DMS 273 treated with DMSO at 0.1 percent for 48 hours (cell line): ENCODE measurements at regions not wholly inside any gene's neighbourhood (a gene's known extent, or its start where the extent isn't known, plus 50 kb on each side); places are given as distances from the start of the nearest gene placed in this dataset.
"Not testable (repeated sequence)": the region's sequence is repeated elsewhere in the genome, so short reads cannot be mapped to it uniquely, and the experiment has no call there.

ENCODE experiments used
- DNase-seq: peaks from one replicate; lab custom pipeline; 2025; lab: John Stamatoyannopoulos, UW

DNA sequence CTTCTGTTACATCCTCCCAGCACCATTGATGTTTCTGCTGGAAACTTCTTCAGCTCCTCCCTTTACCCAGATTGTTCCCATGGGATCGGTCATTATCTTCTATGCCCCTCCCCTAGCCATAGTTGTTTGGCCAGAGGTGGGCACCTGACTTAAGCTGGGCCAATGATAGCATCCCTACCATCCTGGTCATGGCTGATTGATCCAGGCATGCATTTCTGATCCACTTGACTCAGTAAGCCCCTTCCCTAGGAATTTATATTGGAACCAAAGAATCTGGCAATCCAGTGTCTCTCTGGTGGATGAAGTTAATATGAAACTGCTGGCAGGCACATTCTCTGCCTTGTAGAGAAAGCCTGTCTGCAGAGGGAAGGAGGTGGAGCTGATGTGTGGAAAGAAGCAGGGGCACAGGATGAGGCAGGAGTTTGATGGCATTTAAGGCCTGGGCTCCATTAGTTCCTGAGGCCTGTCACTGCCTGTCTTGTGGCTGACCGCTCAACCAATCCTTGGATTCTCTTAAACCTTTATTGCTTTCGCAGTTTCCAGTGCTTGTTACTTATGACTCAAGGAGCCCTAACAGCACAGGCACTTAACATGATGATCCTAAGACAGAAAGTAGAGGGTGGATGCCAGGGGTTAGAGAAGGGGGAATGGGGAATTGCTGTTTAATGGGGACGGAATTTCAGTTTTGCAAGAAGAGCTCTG is 152.4 kb downstream of the ABCC12 start:
- peak; percentile 23 for DNase-seq

DNA sequence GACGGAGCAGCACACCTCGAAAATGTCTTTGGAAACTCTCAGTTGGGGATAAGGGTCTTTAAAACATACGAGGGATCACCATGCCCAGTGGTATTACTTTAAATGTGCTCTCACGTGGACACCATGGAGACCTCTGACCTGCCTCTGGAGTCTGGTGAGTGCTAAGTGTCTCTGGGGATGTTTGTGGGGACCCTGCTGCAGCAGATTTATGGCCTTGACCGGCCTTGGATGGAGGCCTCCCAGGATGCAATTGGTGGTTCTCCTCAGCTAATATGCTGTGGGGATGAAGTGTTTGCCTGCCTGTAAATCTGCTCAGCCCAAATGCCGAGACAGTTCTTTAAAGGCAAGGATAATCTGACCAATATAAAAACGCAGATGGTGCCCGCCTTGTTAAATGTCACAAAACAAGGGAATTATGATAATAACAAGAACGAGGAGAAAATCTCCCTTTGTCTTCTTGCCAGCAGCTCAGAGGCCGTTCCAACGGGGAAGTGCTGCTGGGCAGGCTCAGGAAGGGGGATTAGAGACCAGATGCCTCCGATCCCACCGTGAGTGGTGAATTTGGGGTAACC is 154.4 kb downstream of the ABCC12 start:
- DNase-seq = no peak

DNA sequence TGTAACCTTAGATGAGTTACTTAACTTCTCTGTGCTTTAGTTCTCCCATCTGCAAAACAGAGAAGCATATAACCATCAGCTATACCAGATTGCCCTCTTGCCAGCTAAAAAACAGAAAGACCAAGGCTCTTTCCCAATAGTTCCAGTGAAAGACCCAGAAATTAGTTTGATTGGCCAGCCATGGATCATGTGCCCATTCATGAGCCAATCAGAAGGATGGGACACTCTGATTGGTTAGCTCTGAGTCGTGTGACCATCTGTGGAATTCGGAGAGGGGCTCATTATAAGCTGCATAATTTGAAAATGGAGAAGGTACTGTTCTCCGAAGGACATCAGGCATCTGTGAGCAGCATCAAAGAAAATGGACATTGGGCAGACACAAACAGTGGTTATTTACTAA is 155.2 kb downstream of the ABCC12 start:
- DNase-seq = no peak

DNA sequence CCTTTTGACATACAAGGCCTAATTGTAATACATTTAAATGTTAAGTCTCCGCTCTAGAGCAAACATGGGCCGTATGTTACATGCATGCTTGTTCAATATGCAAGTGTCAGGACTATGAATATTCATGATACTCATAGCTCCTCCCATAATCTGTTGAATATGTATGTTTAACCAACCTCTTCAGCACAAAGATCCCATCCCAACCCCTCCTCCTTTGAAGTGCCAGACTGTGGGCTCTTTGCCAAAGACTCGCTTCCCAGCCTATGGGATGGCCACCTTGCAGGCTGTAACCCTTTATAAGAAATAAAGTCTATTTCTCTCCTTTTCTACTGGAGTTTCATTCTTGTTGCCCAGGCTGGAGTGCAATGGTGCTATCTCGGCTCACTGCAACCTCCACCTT is 156.2 kb downstream of the ABCC12 start:
- DNase-seq = no peak

DNA sequence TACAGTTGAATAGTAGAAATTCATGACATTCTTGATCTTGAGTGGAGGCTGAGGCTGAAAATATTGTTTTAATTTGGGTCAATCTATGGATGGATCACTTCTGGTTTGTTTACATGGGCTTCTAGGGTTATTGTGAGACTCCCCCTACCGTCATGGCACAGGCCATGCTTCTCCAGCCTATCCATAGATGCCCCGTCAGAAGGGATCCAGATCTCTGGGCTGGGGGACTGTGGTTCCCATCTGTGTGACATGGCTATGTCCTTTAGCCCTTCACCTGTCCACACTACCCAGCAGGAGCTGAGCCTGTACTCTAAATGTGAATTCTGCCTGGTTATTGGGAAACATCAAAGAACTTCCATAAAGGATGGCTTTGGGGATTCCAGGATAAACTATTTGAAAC is 160.4 kb downstream of the ABCC12 start:
- no peak for DNase-seq

DNA sequence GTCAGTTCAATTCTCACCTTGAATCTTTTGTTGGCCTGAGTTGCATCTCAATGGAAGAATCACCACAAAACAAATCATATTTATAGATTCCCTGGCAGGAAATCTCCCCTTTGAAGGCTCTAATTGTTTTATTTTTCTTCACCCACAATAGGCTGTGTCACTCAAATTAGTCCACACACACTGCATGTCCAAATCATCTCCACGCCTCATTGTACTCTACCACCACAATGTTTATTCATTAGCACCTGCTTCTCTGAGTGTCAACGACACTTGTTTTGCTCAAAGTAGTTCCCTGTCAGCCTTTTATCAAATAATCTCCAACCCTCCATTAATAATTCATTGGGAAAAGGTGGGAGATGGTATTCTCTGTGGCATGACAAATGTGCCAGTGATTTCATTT is 164.3 kb downstream of the ABCC12 start:
- DNase-seq = no peak

DNA sequence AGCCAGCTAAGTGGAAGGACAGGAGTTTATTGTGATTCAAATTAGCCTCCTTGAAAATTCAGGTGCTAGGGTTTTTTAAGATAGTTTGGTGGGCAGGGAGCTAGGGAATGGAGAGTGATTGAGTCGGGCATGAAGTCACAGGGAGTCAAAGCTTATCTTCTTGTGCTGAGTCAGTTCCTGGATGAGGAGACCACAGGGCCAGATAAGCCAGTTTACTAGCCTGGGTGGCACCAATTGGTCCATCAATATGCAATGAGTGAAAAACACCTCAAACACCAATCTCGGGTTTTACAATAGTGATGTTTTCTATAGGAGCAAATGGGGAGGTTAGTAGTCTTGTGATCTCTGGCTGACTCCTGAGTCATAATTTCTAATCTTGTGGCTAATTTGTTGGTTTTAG is 165.1 kb downstream of the ABCC12 start:
- DNase-seq = no peak

DNA sequence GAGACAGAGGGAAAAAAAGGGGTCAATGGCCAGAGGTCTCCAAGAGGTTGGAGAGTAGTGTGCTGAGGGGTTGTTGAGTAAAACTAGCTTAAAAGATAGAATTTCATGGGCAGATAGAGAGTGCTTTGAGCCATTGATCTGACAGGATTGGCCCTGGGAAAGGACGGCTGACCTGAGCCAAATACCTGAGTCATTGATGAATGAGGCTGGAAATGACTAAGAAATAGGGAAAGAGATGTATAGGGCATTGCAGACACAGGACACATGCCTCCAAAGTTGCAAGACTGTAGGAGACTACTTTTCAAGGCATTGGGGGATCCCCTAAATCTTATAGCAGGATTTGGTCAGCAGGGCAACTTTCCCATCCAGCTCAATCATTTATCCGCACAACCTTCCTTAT is 168.7 kb downstream of the ABCC12 start:
- DNase-seq = no peak

DNA sequence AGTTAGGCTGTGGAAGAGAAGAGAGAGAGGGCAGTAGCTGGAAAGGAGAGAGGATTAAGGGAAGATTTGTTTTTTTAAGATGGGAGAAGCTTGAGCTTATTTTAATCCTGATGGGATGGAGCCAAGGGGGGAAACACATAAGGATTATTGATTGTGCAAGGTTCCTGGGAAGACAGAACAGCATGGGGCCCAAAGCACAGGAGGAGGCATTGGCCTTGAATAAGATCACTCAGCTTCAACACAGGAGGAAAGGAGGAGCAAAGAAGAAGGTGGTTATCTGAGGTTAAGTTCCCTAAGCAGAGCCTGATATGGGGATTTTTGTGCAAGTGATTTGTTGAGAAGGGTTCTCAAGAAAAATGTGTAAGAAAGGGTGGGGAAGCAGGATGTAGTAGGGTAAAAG is 169.8 kb downstream of the ABCC12 start:
- no peak for DNase-seq

DNA sequence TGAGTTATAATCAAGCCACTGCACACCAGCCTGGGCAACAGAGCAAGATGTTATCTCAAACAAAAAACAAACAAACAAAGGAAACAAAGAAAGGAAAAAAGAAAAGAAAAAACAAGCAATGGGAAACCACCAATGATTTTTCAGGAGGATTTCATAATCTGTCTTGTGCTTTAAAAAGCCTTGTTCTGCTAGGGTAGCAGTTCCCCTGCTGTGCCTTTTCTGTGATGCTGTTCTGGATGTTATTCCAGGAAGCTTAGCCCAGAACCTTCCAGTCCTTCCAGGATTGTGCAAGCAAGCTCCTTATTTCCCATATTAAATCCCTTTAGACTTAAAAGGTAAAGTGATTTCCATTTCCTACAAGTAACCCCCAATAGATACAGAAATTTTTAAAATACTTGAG is 171.1 kb downstream of the ABCC12 start:
- DNase-seq = no peak

DNA sequence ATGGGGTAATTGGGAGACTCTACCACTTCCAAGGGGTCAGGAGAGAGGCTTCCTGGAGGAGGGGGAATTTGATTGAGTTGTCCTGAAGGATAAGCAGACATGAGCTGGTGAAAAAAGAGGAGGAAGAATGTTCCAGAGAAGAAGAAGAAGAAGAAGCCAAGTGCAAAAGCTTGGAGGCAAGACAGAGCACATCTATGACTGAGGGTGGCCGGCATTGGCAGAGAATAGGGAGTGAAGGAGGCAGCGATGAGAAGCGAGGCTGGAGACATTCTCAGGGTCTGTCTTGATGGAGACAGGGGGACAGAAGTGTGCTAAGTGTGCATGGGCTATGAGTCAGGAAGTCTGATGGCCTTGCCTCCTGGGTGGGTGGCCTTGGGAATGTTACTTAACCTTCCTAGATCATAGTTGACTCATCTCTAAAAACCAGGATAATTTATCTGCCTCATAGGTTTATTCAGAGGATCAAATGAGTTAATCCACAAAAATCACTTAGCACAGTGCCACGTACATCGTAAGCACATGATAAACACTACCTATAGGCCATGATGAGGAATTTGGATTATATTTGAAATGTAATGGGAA is 171.7 kb downstream of the ABCC12 start:
- no peak for DNase-seq

DNA sequence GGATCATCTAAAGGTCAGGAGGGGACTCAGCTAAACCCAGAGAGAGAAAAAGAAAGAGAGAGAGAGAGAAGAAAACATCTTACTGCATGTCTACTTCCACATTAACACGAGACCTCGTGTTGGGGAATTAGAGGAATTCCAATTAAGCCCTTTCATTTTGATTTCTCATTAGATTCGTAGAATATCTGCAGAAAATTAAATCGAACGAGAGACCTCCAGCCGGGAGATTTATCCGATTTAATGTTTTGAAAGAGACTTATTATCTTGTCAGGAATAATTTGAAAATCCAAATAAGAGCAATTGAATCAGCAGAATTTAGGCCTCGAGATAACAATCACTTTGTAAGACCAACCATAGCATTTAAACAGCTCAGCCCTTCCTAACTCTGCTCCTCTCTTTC is 175.6 kb downstream of the ABCC12 start:
- no peak for DNase-seq

DNA sequence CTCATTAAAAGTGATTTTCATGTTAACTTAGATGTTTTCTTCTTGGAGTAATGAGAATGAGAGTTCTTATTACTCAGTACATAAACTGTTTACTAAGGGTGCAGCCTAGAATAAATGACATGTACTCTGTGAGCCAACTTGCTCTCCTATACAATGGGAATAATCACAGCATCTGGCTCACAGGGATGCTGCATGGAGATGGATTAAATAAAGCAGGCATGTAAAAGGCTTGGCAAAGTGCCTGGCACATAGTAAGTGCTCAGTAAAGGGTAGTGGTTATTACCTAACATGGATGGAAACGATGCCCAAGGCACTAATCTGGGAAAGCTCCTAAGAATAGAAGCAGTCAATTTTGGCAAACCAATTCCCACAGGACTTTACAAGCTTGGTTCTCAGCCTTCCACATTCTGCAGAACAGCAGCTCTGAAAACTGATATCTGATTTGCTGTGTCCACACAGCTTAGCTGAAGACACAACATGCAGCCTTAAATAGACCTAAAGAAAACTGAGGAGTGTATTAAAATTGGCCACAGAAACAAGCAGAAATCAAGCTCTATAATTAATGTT is 176.1 kb downstream of the ABCC12 start:
- no peak for DNase-seq

DNA sequence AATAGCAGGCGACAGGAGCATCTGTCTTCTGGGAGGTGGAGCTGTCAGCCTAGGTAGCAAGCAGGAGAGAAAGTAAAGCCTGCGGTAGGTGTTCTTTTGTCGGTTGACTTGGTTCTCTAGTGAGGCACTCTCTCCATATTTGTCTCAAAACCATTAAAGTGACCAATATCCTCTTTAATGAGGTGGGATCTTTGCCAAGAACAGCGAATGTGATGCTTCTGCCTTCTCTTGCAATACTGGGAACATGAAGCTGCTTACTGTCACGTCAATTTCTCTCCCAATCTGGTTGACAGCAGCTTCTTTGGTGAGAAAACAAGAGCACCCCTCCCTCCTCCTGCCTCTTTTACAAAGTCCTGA is 176.7 kb downstream of the ABCC12 start:
- DNase-seq = no peak

DNA sequence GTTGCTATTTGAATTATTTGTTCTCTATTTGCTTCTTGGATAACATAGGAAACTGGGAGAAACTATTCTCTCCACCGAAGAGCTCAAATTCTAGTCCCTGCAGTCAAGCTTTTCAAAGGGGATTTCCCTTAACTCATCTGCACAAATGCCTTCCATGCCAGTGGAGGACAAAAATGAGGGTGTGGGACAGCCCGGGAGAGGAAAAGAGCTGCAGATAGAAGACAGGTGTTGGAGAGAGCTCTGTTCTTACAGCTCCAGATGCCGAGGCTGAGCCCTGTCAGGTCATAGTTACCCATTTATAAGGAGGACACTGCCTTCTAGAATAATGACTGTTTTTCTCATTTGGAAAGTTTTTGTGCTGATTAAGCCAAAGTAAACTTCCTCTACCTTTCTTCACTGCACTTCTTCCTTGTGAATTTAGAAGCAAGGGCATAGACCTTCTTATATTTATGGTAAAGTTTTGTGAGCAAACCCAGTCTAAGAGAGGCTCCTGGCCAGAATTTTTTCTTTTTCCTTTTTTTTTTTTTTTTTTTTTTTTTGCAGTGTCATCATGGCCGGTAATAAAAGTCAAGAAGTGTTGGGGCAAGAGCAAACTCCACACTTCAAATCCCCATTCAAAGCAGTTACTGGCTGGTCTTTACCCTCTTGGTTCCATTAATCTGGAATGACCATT is 177.2 kb downstream of the ABCC12 start:
- no peak for DNase-seq

DNA sequence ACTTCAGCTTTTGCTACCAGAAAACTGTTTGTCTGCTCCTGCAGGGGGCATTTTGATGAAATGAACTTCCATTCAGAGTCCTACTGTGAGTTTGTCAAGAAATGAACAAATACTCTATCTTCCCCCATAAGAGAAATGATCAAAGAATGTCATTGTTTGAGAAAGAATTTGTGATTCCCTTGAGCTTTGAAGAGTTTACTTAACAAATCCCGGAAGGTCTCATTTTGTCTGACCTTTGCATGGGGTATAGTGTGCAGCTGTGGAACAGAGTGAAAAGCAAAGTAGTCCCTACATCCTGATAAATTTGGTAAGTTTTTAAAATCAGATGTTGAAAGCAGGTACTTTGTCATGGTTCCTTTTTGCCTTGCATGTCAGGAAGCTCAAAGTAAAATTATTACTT is 178.0 kb downstream of the ABCC12 start:
- DNase-seq = no peak

DNA sequence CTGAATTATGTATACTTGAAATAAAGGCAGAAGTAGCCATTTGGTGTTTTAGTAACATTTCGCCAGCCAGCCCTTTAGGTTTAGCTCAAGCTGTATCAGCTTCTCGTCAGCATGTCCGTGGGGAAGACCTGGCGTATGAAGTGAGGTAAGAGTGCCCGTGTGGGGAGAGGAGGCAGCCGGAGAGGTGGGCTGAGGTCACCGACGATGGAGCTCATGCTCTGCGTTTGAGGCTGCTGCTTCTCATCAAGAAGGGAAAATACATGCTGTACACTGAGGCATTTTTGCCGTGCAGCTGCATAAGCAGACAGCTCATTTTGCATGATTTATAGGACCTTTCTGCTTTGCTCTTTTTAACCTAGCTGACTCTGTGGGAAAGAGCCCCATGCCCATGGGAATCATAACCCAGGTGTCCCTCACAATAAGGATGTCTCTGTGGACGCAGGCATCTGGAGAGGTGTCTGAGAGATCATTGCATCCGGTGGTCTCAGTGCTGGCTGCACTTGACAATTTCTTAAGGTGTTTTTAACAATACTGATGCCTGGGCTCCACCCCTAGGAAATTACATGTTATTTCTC is 179.1 kb downstream of the ABCC12 start:
- no peak for DNase-seq

DNA sequence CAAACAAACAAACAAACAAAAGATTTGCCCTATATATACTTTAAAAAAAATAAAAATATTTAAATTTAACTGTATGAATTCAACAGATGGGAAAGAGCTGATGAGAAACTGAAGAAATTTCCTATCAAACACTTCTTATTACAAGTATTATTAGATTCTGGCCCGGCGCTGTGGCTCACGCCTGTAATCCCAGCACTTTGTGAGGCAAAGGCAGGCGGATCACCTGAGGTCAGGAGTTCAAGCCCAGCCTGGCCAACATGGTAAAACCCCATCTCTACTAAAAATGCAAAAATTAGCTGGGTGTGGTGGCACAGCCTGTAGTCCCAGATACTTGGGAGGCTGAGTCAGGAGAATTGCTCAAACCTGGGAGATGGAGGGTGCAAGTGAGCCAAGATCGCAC is 180.8 kb downstream of the ABCC12 start:
- not testable (repeated sequence) for DNase-seq

DNA sequence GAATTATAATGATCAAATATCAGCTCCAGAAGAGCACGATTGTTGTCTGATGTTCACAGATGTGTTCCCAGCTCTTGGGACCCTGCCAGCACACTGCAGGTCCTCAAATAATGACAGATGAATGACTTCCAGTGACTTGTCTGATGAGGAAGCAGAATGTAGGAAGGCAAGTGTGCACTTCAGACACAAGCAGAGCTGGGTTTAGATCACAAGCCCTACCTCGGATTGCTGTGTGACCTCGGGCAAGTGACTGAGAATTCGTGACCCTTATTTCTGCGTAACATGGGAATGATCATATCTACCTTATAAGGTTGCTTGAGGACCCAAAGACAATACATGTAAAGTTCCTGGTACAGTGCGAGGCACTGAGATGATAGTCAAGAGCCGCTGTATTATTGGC is 182.2 kb downstream of the ABCC12 start:
- no peak for DNase-seq

DNA sequence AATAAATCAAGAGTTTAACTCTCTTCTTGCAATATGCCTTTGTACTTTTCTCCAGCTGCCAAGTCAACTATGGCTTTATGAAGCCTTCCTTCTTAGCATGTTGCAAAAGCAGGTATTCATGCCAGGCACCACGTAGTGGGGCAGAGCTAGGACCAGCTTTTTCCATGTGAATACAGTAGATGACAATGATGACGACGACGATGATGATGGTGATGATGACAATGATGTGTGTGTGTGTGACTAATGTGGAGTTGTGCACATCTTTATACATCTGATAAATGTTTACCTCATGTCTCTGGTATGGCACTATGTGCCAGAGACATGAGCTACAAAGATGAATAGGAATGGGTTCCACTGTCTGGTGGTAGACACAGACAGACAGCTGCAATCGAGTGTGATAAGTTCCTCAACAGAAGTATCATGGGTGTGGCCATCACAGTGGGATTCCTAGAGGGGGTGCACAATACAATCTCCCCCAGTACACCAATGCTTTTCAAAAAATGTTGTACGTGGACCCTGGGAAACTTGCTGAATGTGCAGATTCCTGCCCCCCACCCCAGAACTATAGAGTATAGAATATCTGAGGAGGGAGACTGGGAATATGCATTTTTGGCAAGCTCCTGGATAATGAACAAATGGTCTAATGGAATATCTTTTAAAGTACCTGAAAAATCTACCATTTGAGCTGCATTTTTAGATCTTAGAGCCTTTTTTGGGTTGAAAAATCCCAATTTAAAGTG is 183.4 kb downstream of the ABCC12 start:
- DNase-seq = no peak

DNA sequence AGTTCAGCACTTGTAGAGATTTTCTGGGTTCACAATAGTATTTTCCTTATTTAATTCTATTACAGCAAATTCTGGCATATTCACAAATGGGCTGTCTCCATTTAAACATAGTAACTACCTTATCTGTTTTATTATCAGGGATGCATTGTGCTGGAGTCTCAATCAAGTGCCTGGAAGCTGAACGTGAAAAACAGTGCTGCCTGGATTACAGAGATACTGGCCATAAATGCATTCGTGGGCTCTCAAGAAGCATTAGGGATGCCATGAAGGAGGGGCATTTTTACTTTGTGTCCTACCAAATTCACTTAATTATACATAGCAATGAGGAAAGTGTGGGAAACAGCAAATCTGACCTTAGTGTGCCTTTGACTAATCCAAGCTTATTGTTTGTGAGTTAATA is 184.6 kb downstream of the ABCC12 start:
- DNase-seq = no peak
